Panc1 (cell line): ENCODE measurements at regions not wholly inside any gene's neighbourhood (a gene's known extent, or its start where the extent isn't known, plus 50 kb on each side); places are given as distances from the start of the nearest gene placed in this dataset.

Source experiments
- ATAC-seq: fragments of 200-7000 bp; cut with Tn5 transposase; 2 replicates; pipeline ENCODE4 v1.9.1; 2020; ENCODE audit warnings: mild to moderate bottlenecking, moderate library complexity
- BruUV-seq: library from RNA; stranded (reverse); fragments of 400-500 nt; replicated peaks from 2 replicates; lab custom pipeline; 2021; lab: Mats Ljungman, UMichigan
- CTCF ChIA-PET: fragments of 300-600 bp; sonication (Branson Sonifier 250); formaldehyde crosslinking; loops from one replicate; lab custom pipeline; 2022; ENCODE audit warnings: antibody characterized with exemption; lab: Charles Lee
- POLR2A ChIA-PET: fragments of 300-600 bp; sonication (Branson Sonifier 250); formaldehyde crosslinking; loops from one replicate; lab custom pipeline; 2022; ENCODE audit warnings: antibody characterized with exemption; lab: Charles Lee
- DNase-seq: peaks from one replicate; pipeline ENCODE4 v3.0.0-alpha.2; 2010; ENCODE audit warnings: low read depth, low spot score
- H3K27ac ChIP-seq: 2 replicates; pipeline ENCODE4 v1.5.1; 2011; ENCODE audit warnings: mild to moderate bottlenecking, low read length, inconsistent platforms
- H3K27me3 ChIP-seq: fragments of 200-500 bp; sonication (Bioruptor generic); 2 replicates; pipeline ENCODE4 v1.6.0; 2014; ENCODE audit warnings: low read length, inconsistent platforms; ENCODE audit not compliant: control insufficient read depth, insufficient read depth
- H3K36me3 ChIP-seq: fragments of 200-500 bp; sonication (Bioruptor generic); 2 replicates; pipeline ENCODE4 v1.5.1; 2014; ENCODE audit warnings: inconsistent platforms, mild to moderate bottlenecking, low read length, moderate library complexity; ENCODE audit not compliant: control insufficient read depth, insufficient read depth
- H3K4me1 ChIP-seq: 2 replicates; pipeline ENCODE4 v1.5.1; 2011; ENCODE audit warnings: inconsistent platforms, mild to moderate bottlenecking, low read length, moderate library complexity; ENCODE audit not compliant: control insufficient read depth, insufficient read depth
- H3K4me3 ChIP-seq, 2 experiments: 2 replicates each; pipeline ENCODE4 v1.5.1; 2011 to 2012; ENCODE audit warnings: low read depth in 2 of 2, low read length in 2 of 2, mild to moderate bottlenecking in 2 of 2, inconsistent platforms in 1 of 2, moderate library complexity in 1 of 2
- H3K9me3 ChIP-seq: fragments of 200-500 bp; sonication (Bioruptor generic); 2 replicates; pipeline ENCODE4 v1.5.1; 2014; ENCODE audit warnings: low read depth, mild to moderate bottlenecking, inconsistent platforms, low read length, moderate library complexity; ENCODE audit not compliant: control insufficient read depth, insufficient read depth
- CTCF ChIP-seq: fragments of 450-650 bp; IDR thresholded peaks from 2 replicates; pipeline ENCODE4 v1.5.1; 2017; ENCODE audit warnings: mild to moderate bottlenecking
- POLR2AphosphoS5 ChIP-seq: IDR thresholded peaks from 2 replicates; pipeline ENCODE4 v1.6.1; 2012; ENCODE audit warnings: mild to moderate bottlenecking, low read depth, low read length, moderate library complexity
- REST ChIP-seq, 2 experiments: IDR thresholded peaks; 2 replicates each; pipeline ENCODE4 v1.6.1; 2011 to 2012; ENCODE audit warnings: low read depth in 2 of 2, control low read depth in 1 of 2, low read length in 1 of 2, mild to moderate bottlenecking in 1 of 2, moderate library complexity in 1 of 2; ENCODE audit not compliant: insufficient read depth in 1 of 2
- SIN3A ChIP-seq: IDR thresholded peaks from 2 replicates; pipeline ENCODE4 v1.6.1; 2012; ENCODE audit warnings: low read depth, mild to moderate bottlenecking, low read length, moderate library complexity, borderline replicate concordance; ENCODE audit not compliant: insufficient read depth
- TCF7L2 ChIP-seq: IDR thresholded peaks from 2 replicates; pipeline ENCODE4 v1.6.1; 2011; ENCODE audit warnings: mild to moderate bottlenecking, low read depth, low read length, inconsistent platforms
- in situ Hi-C: cut with HindIII; loops from 2 replicates; pipeline ENCODE4 v1.10.0; 2016; ENCODE audit warnings: low sequenced_read_pairs, low pct_unique_long_range_greater_than_20kb
- intact Hi-C: fragments of 100-400 bp; cut with micrococcal nuclease; formaldehyde crosslinking; loops from one replicate; pipeline ENCODE4 v1.10.0; 2022; ENCODE audit not compliant: unreplicated experiment

- DNase-seq (no peak), ATAC-seq (no peak)
- ChIA-PET POLR2A (no interaction called here), CTCF (no interaction called here)
- Histone ChIP-seq H3K36me3 (no peaks in the 10 kb centered on the region), H3K27ac (no peak overlapping the region), H3K4me1 (no peaks in the 10 kb centered on the region), H3K27me3 (no peaks in the 10 kb centered on the region), H3K9me3 (no peaks in the 10 kb centered on the region), H3K4me3 (no peak overlapping the region)
- no TSS peak for BruUV-seq
- in situ Hi-C loops, result no loop called here
- intact Hi-C loops, result no loop called here
- TF ChIP-seq CTCF (no peak), TCF7L2 (no peak), POLR2AphosphoS5 (no peak), SIN3A (no peak), REST (IDR thresholded peaks at IDR 0.05; ENCODE audit: insufficient read depth in 1 of 2, low read depth in 2 of 2, low read length in 1 of 2) (no peak)
These were observed 61.2 kb upstream of the ODAD2 start for GRCh38 chr10:28060031-28060607.

- intact Hi-C loops, result no loop called here
- in situ Hi-C loops, result no loop called here
- no peak for DNase-seq
- POLR2A ChIA-PET, result no interaction called here
- TF ChIP-seq SIN3A (no peak), TCF7L2 (no peak), POLR2AphosphoS5 (no peak), CTCF (no peak), REST (IDR thresholded peaks at IDR 0.05; ENCODE audit: insufficient read depth in 1 of 2, low read depth in 2 of 2, low read length in 1 of 2) (no peak)
- BruUV-seq, result no TSS peak
- Histone ChIP-seq H3K36me3 (no peaks in the 10 kb centered on the region), H3K27me3 (no peaks in the 10 kb centered on the region), H3K4me3 (no peak overlapping the region), H3K27ac (no peak overlapping the region), H3K4me1 (no peaks in the 10 kb centered on the region), H3K9me3 (no peaks in the 10 kb centered on the region)
- no peak for ATAC-seq
- CTCF ChIA-PET, result no interaction called here
These were observed 59.9 kb upstream of the ODAD2 start for GRCh38 chr10:28058746-28059145.
